GM04503 (cell line): ENCODE measurements at regions not wholly inside any gene's neighbourhood (a gene's known extent, or its start where the extent isn't known, plus 50 kb on each side); places are given as distances from the start of the nearest gene placed in this dataset.

ENCODE experiments used
- DNase-seq: peaks from one replicate; pipeline ENCODE4 v3.0.0-alpha.2; 2012; ENCODE audit warnings: low read depth

GRCh38 chr22:27344546-27344945, 457.0 kb downstream of the MN1 start:
- no peak for DNase-seq

GRCh38 chr22:27345691-27346090, 455.9 kb downstream of the MN1 start:
- no peak for DNase-seq

- no peak for DNase-seq
Measured at GRCh38 chr22:27347951-27348350, 453.6 kb downstream of the MN1 start.

GRCh38 chr22:27348634-27349033, 452.9 kb downstream of the MN1 start:
- peak; percentile 48 for DNase-seq

- DNase-seq = peak; percentile 8
Measured at GRCh38 chr22:27349456-27349855, 452.1 kb downstream of the MN1 start.

GRCh38 chr22:27350306-27350705, 451.2 kb downstream of the MN1 start:
- no peak for DNase-seq

GRCh38 chr22:27352426-27352825, 449.1 kb downstream of the MN1 start:
- no peak for DNase-seq

- no peak for DNase-seq
Measured at GRCh38 chr22:27358096-27358870, 443.3 kb downstream of the MN1 start.

- no peak for DNase-seq
Measured at GRCh38 chr22:27370269-27370668, 431.3 kb downstream of the MN1 start.

- no peak for DNase-seq
Measured at GRCh38 chr22:27370987-27371386, 430.6 kb downstream of the MN1 start.

GRCh38 chr22:27372364-27372763, 429.2 kb downstream of the MN1 start:
- no peak for DNase-seq

GRCh38 chr22:27372969-27373670, 428.4 kb downstream of the MN1 start:
- no peak for DNase-seq

GRCh38 chr22:27377501-27378295, 423.9 kb downstream of the MN1 start:
- no peak for DNase-seq

- no peak for DNase-seq
Measured at GRCh38 chr22:27378311-27378800, 423.2 kb downstream of the MN1 start.

GRCh38 chr22:27378995-27379394, 422.6 kb downstream of the MN1 start:
- no peak for DNase-seq

GRCh38 chr22:27380855-27381254, 420.7 kb downstream of the MN1 start:
- DNase-seq = no peak

GRCh38 chr22:27381552-27381951, 420.0 kb downstream of the MN1 start:
- no peak for DNase-seq

- no peak for DNase-seq
Measured at GRCh38 chr22:27381960-27382742, 419.4 kb downstream of the MN1 start.

- no peak for DNase-seq
Measured at GRCh38 chr22:27382947-27383346, 418.6 kb downstream of the MN1 start.

GRCh38 chr22:27383896-27384295, 417.7 kb downstream of the MN1 start:
- no peak for DNase-seq

GRCh38 chr22:27385261-27385998, 416.1 kb downstream of the MN1 start:
- no peak for DNase-seq
